ENCODE measurements at regions not wholly inside any gene's neighbourhood (a gene's known extent, or its start where the extent isn't known, plus 50 kb on each side); places are given as distances from the start of the nearest gene placed in this dataset.

DNA sequence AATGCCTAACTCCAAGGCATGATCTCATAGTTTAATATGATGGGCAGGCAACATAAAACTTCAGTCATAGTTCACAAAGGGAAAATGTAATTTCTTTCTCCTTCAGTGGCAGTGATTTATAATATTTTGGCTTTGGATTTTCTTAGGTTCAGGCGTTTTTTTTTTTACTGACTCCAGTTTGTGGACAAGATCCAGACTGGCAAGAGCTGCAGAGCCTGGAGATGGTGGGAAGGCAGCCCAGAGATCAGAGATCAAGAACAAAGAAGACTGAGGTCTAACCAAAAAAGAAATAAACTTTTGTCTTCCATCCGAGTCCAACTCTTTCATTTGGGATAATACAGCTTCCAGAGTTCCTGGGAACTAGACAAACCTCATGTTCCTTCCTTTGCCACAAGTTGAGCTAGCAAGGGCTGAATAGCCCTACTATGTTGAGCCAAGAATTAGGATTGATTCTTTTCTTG is 215.3 kb upstream of the SETBP1 start:
- DNase-seq = peak in 1 of 2 donors; percentile 31

DNA sequence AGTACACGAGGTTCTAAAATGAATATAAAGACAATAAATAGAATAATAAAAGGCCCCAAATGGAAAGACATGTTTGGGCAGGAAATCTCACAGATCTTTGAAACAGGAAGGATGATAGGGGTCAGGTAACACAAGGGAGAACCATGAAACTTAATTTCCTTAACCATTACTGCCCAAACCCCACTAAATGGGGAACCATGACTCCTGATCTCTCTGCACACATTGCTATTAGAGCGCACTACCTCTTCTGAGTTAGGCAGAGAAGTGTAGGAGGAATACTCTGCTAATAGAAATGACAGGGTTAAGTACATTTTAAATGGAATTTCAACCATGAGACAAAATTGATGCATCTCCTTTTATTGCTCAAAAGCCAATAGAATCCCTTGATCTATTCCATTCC is 213.7 kb upstream of the SETBP1 start:
- DNase-seq = no peak

DNA sequence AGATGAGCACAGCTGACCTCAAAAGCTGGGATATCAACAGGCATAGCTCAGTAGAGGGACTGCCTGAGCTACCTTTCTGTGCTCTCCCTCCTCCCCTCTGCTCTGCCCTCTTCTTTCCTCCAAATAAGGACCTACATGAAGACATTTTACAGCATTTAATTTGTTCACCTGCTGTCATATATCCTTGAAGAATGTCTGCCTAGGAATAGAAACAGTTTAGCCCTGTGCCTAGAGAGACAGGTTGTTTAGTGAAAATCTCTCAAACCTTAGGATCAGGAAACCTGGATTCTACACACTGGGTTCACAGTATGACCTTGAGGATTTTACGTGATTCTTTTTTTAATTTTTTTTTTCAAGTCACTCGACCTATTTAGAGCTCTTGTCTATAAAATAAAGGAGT is 213.0 kb upstream of the SETBP1 start:
- DNase-seq = no peak

DNA sequence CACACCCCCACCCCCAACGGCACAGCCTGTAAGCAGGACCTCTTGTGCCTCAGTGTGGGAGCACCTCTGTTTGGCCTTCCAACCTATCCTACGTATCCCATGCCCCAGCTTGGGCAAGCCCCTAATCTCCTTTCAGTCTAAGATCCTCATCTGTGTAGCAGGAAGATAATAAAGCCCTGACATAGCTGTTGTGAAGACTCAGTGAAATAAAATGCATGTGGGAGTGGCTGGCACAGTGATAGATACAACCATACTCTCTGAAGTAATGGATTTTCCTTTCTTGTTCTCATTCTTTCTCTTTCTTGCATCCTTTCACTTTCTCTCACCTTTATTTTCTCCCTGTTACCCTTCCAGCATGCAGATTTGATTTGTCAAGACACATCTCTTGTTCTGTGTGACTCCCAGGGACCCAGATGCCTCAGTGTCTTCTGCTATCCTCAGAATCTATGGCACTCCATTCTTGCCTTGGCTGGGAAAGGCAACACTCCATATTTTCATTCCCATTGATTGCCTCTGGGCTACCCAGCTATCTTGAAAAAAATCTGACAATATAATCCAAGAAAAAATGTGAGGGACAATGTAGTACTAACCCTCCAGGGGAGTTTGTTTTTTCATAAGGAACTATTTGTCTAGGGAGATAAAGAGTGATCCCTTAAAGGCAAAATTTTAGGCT is 207.2 kb upstream of the SETBP1 start:
- DNase-seq = no peak

DNA sequence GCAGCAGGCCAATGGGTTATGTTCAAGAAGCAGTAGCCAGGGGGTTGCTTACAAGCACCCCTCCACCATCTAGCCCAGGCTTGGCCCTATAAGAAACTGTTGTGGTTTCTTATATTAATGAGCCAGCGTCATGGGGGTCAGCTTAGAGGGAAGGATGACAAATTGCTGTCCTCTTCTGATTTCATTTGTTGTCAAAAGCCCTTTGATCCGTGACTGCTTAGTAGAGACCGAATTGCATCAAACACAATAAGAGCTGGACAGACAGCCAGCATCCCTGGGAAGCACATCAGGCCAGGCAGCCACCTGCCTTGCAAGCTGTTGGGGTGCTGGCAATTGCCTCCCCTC is 206.6 kb upstream of the SETBP1 start:
- DNase-seq = no peak

DNA sequence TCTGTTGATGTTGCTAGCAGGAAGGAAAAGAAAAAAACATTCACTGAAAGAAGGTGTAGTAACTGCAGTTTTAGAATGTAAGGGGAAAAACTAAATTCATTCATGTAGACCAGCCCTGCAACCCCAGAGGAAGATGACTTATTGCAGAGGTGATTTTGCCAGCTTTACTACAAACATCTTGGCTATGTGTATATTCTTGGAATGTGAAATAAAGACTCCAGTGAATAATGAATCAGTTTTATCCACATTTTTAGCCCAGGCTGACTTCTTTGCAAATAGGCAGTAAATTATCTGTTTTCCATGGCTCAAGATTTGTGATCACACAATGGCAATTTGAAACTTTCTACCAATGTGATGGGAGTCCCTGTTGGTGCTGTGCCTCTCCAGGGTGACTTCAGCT is 206.1 kb upstream of the SETBP1 start:
- no peak for DNase-seq

- DNase-seq = no peak
These were observed 197.9 kb upstream of the SETBP1 start for GRCh38 chr18:44482761-44483160.

- DNase-seq = no peak
These were observed 185.5 kb upstream of the SETBP1 start for GRCh38 chr18:44495151-44495550.

DNA sequence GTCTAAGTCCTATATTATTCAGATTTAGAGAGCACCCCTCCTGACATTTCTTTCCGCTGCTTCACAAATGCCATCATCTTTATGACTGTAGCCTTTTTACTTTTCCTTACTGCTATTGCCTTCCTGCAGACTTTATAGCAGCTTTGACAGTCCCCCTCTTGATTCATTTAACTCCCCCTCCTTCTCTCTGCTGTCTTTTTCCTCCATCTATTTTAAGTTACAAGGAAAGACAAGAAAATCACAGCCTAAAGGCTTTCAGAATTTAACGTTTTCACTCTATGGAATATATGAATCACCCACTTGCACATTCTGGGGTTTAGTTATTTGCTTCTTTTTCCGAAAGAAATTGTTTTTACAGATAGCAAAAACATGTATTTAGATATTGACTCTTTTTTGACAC is 183.4 kb upstream of the SETBP1 start:
- DNase-seq = no peak

DNA sequence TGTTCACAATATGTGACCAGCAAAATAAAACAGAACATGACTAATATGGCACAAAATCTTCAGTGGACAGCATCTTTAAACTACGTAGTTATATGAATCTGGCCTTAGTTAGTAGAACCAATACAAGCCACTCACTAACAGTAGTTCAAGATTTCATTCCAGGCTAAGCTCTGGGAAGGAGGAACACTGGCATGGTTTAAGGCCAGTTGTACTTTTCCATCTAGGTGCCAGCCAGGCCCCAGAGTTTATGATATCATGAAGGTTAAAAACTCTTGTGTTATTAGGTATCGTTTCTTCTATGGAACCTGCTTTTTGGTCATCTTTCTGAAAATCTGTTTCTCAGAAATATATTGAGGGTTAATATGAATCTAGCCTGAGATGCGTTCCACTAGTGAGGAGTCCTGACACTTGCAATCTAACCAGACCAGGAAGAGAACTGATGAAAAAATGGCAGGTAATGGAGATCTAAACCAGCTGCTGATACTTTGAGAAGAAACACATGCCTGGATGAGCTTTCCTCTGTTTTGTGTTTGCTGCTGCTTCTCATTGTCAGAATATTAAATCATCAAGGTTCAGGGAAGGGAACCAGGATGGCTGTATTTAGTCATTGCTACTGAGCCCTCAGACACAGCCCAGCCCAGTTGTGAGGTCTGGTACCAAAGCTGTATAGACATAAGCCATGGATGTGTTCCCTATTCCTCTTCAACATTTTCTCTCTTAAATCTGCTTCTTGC is 182.8 kb upstream of the SETBP1 start:
- no peak for DNase-seq

DNA sequence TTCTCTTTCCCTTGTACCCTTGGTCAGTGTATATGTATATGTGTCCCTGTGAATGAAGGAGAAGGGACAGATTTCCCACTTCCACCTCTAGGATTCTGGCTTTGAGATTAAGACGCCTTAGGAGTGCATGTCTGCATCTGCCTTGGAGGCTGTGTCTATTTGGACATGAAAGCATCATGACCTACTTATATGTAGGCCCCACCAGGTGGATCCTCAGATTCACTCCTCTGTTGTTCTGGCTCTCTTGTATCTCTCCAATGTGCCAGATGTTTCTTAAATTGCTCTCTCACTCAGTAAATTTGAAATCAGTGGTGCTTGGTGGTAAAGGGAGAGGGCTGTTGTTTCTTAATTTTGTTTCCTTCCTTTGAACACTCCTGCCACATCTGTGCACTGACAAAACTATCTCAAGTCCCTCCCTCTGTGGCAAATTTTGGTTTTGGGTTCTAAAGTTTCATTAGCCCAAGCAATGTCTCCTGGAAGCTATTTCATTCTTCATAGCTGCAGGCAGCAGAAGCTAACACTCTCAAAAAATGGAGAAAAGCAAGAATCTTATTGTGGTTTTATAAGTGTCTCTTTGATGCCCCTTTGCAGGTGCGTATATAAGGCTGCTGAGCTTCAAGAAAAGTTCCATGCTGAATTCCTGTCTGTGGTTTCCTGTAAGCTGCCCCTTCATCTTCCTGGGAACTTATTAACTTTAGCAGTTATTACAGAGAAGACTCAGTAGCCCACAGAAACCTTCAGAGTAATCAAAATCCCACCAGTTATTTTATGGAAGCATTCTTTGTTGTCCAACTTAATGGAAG is 179.7 kb upstream of the SETBP1 start:
- DNase-seq = no peak

GRCh38 chr18:44502221-44502620 is 178.5 kb upstream of the SETBP1 start:
- no peak for DNase-seq

GRCh38 chr18:44502790-44503189 is 177.9 kb upstream of the SETBP1 start:
- DNase-seq = no peak

- DNase-seq = no peak
These were observed 176.8 kb upstream of the SETBP1 start for GRCh38 chr18:44503854-44504253.

DNA sequence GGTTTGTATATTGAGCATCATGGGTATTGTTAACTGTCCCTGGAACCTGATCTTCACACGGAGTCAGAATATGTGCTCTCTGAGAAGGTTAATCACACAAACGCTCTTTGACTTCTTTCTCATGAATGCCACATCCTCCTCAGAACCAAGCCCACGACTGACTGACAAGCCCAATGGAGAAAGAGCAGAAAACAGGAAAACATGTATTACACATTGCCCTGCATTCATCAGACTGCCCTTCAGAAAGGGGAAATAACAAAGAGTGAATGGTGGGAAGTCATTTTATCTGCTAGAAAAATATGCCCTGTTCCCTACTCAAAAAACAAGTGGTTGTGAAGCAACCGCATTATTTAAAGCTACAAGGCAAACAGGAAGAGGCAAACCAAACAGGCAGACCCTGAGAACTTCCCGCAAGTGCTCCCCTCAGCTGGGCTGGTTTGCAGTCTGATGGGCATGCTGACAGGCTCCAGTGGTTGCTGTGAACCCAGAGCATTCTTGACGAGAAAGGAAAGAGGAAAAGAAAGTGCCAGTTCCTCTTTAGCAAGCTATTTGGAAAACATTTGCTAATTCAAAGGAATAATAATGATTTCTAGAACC is 172.9 kb upstream of the SETBP1 start:
- peak in 1 of 2 donors; percentile 38 for DNase-seq

DNA sequence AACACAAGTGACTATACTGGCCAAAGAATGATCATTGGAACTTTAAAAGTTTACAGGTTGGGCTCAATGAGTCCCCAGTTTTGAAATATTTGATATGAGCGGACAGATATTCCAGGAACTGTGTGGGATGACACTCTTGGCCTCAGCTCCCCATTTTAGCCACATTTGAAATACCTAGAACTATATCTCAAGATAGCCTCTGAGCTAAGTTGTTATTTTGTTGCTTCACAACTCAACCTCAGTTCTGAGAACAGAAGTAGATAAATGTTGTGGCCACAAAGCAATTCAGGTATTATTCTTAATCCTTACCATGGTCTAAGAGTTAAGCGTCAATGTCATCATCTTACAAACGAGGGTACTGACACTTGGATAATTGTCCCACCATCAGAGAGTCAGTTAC is 172.2 kb upstream of the SETBP1 start:
- DNase-seq = no peak

DNA sequence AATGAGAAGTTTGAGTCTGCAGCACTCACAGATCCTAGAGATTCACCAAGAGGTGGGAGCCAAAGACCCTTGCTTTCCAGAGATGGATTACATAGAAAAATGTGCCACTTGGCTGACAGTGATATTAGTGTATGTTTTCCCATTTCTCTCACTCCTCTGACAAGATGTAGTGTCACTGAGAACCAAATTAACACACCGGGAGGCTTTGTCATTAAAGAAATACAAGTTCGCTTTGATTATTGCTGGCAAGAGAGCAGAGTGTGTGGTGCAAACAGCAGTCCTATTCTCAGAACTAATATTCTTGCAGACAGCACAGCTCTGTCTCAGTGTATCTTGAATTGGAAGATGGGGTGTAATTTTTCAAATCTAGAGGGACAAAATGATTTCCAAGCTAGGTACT is 171.6 kb upstream of the SETBP1 start:
- no peak for DNase-seq

DNA sequence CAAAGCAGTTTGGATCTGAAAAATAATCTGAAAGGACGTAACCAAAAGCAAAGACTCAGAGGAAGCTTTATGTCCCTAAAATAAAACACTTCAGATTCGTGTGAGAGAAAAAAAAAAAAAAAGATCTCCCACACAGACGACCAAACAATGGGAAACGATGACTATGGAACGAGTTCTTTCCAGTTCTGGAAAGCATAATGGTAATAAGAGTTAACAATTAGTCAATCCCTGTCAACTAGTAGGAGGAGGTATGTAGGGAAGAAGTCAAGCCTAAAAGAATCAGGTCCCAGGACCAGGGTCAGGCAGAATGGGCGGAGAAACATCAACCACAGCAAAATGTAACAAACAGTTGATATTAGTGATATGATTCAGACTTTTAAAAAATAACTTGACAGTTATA is 170.3 kb upstream of the SETBP1 start:
- DNase-seq = no peak

DNA sequence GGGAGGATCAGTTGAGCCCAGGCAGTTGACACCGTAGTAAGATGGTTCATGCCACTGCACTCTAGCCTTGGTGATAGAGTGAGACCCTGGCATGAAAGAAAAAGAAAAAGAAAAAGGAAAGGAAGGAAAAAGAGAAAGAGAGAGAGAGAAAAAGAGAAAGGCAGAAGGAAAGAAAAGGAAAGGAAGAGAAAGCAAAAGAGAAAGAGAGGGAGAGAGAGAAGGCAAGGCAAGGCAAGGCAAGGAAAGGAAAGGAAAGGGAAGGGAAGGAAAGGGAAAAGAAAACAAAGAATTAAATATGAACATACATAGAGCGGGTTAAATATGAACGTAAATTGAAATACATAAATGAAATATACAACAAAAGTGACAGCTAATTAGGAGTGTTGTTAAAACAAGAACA is 167.5 kb upstream of the SETBP1 start:
- DNase-seq = no peak

- no peak for DNase-seq
These were observed 166.6 kb upstream of the SETBP1 start for GRCh38 chr18:44514106-44514505.

DNA sequence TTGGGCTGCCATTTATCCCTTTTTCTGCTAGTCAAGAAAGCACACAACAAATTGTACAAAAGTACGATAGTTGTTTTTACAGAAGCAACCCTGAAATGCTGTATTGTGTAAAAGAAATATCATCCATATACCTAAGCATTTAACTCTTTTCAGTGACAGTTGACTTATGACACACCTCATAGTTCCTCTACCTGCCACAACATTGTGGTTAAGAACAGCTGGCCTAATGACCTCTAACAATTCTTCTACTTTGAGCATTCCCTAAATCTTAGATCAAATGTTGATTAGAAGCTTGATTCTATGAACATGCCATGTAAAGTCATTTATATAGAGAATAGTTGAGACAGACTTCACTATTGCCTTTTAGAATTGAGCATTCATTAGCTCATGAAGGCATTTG is 165.9 kb upstream of the SETBP1 start:
- no peak for DNase-seq

GRCh38 chr18:44516450-44516849 is 164.2 kb upstream of the SETBP1 start:
- peak in 1 of 2 donors; percentile 23 for DNase-seq

DNA sequence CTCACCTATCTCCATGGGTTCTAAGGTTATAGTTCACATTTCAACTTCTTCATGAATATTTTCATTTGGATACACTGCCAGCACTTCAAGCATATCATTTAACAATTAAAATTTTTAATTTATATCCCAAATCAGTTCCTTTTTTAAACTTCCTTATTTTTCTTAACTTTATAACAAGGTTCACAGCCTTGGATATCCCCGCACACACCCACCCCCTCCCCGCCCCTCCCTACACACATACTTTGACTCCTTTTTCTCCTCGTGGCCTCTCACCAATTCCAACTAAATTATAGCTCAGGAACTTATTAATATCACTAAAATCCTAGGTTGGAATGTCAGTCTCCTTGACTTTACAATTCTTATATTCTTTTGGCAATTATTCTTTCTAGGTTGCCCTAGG is 163.6 kb upstream of the SETBP1 start:
- no peak for DNase-seq
